HG03045 (cell line): ENCODE measurements at regions not wholly inside any gene's neighbourhood (a gene's known extent, or its start where the extent isn't known, plus 50 kb on each side); places are given as distances from the start of the nearest gene placed in this dataset.

Experiments used
- ATAC-seq: cut with Tn5 transposase; IDR thresholded peaks from one replicate; pipeline ENCODE4 v1.9.1; 2021; ENCODE audit warnings: mild to moderate bottlenecking, moderate library complexity; ENCODE audit not compliant: unreplicated experiment

GRCh38 chr4:31341601-31342359 lies 621.6 kb downstream of the PCDH7 start:
- no peak for ATAC-seq

GRCh38 chr4:31343061-31343460 lies 622.9 kb downstream of the PCDH7 start:
- no peak for ATAC-seq

GRCh38 chr4:31349907-31350306 lies 629.7 kb downstream of the PCDH7 start:
- ATAC-seq = no peak

GRCh38 chr4:31351695-31352094 lies 631.5 kb downstream of the PCDH7 start:
- ATAC-seq = no peak

- no peak for ATAC-seq
Observed at GRCh38 chr4:31356839-31357238, 636.7 kb downstream of the PCDH7 start.

GRCh38 chr4:31360786-31361185 lies 640.6 kb downstream of the PCDH7 start:
- no peak for ATAC-seq

GRCh38 chr4:31362756-31363155 lies 642.6 kb downstream of the PCDH7 start:
- no peak for ATAC-seq

- no peak for ATAC-seq
Observed at GRCh38 chr4:31365006-31365690, 645.0 kb downstream of the PCDH7 start.

GRCh38 chr4:31366041-31366440 lies 645.9 kb downstream of the PCDH7 start:
- ATAC-seq = no peak

- ATAC-seq = peak; percentile 88
Observed at GRCh38 chr4:31370866-31371465, 650.8 kb downstream of the PCDH7 start.

GRCh38 chr4:31374256-31374960 lies 654.2 kb downstream of the PCDH7 start:
- ATAC-seq = no peak

GRCh38 chr4:31375936-31376335 lies 655.8 kb downstream of the PCDH7 start:
- no peak for ATAC-seq

- ATAC-seq = no peak
Observed at GRCh38 chr4:31379364-31379763, 659.2 kb downstream of the PCDH7 start.

- ATAC-seq = no peak
Observed at GRCh38 chr4:31383767-31384166, 663.6 kb downstream of the PCDH7 start.

GRCh38 chr4:31390849-31391248 lies 670.7 kb downstream of the PCDH7 start:
- no peak for ATAC-seq

GRCh38 chr4:31391976-31392375 lies 671.8 kb downstream of the PCDH7 start:
- no peak for ATAC-seq

- ATAC-seq = no peak
Observed at GRCh38 chr4:31392923-31393322, 672.8 kb downstream of the PCDH7 start.

- no peak for ATAC-seq
Observed at GRCh38 chr4:31408121-31408520, 688.0 kb downstream of the PCDH7 start.

- ATAC-seq = no peak
Observed at GRCh38 chr4:31411565-31411964, 691.4 kb downstream of the PCDH7 start.

- no peak for ATAC-seq
Observed at GRCh38 chr4:31415629-31416028, 695.5 kb downstream of the PCDH7 start.

GRCh38 chr4:31416498-31416897 lies 696.3 kb downstream of the PCDH7 start:
- ATAC-seq = no peak
